ENCODE measurements at regions not wholly inside any gene's neighbourhood (a gene's known extent, or its start where the extent isn't known, plus 50 kb on each side); places are given as distances from the start of the nearest gene placed in this dataset.

- TF ChIP-seq CTCF (IDR thresholded peaks at IDR 0.05 in 2 of 3, conservative IDR thresholded peaks at IDR 0.05 in 1 of 3; ENCODE audit: borderline replicate concordance in 1 of 3, insufficient read depth in 1 of 3, low read depth in 2 of 3, low read length in 2 of 3) (no peak), CEBPB (IDR thresholded peaks at IDR 0.05; ENCODE audit: low read depth) (no peak), REST (IDR thresholded peaks at IDR 0.05; ENCODE audit: low read depth) (no peak), FOSL1 (IDR thresholded peaks at IDR 0.05; ENCODE audit: low read depth) (no peak), POLR2A (IDR thresholded peaks at IDR 0.05; ENCODE audit: borderline replicate concordance, extremely low read depth, insufficient read depth, insufficient read length) (no peak)
Measured at GRCh38 chr13:103406967-103407366, 340.8 kb upstream of the SLC10A2 start.

All from HCT116 (cell line).